ENCODE measurements at regions not wholly inside any gene's neighbourhood (a gene's known extent, or its start where the extent isn't known, plus 50 kb on each side); places are given as distances from the start of the nearest gene placed in this dataset.
"Not testable (repeated sequence)": the region's sequence is repeated elsewhere in the genome, so short reads cannot be mapped to it uniquely, and the experiment has no call there.

GRCh38 chr3:159749406-159749805 lies 239.2 kb upstream of the IL12A start:
- DNase-seq: no peak

- no peak for DNase-seq
Observed at GRCh38 chr3:159751146-159751545, 237.5 kb upstream of the IL12A start.

- no peak for DNase-seq
Observed at GRCh38 chr3:159751752-159752151, 236.9 kb upstream of the IL12A start.

GRCh38 chr3:159756279-159757207 lies 232.1 kb upstream of the IL12A start:
- DNase-seq: not testable (repeated sequence)

GRCh38 chr3:159757341-159758060 lies 231.1 kb upstream of the IL12A start:
- no peak for DNase-seq

- DNase-seq: no peak
Observed at GRCh38 chr3:159760046-159760445, 228.6 kb upstream of the IL12A start.

- no peak for DNase-seq
Observed at GRCh38 chr3:159761369-159761768, 227.3 kb upstream of the IL12A start.

- DNase-seq: no peak
Observed at GRCh38 chr3:159761848-159762635, 226.6 kb upstream of the IL12A start.

GRCh38 chr3:159763011-159763601 lies 225.5 kb upstream of the IL12A start:
- no peak for DNase-seq

GRCh38 chr3:159763602-159764489 lies 224.8 kb upstream of the IL12A start:
- no peak for DNase-seq

GRCh38 chr3:159764490-159765029 lies 224.1 kb upstream of the IL12A start:
- no peak for DNase-seq

GRCh38 chr3:159765030-159765859 lies 223.4 kb upstream of the IL12A start:
- DNase-seq: no peak

- DNase-seq: no peak
Observed at GRCh38 chr3:159765860-159766294, 222.8 kb upstream of the IL12A start.

- DNase-seq: no peak
Observed at GRCh38 chr3:159766563-159767185, 222.0 kb upstream of the IL12A start.

- DNase-seq: no peak
Observed at GRCh38 chr3:159770998-159771397, 217.6 kb upstream of the IL12A start.

GRCh38 chr3:159771865-159772611 lies 216.6 kb upstream of the IL12A start:
- DNase-seq: no peak

- no peak for DNase-seq
Observed at GRCh38 chr3:159773706-159774105, 214.9 kb upstream of the IL12A start.

GRCh38 chr3:159775372-159775961 lies 213.2 kb upstream of the IL12A start:
- DNase-seq: no peak

- DNase-seq: no peak
Observed at GRCh38 chr3:159776779-159777178, 211.9 kb upstream of the IL12A start.
